NCI-H2081 treated with DMSO at 0.1 percent for 48 hours (cell line): ENCODE measurements at regions not wholly inside any gene's neighbourhood (a gene's known extent, or its start where the extent isn't known, plus 50 kb on each side); places are given as distances from the start of the nearest gene placed in this dataset.

Experiments used
- DNase-seq: peaks from one replicate; lab custom pipeline; 2025; lab: John Stamatoyannopoulos, UW

DNA sequence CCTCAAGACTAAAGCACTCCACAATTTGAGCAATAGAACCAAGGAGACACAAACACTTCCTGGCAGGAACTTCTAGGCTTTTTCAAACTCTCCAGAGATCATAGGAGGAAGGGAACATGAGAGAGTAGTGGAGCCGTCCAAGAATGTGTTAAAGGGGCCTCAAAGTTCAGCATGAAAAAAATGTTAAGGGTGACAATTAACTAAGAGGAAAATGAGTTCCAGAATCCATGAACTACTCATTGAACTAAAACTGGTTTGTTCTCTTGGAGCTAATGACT lies 122.0 kb downstream of the WIF1 start:
- no peak for DNase-seq
